ENCODE measurements at regions not wholly inside any gene's neighbourhood (a gene's known extent, or its start where the extent isn't known, plus 50 kb on each side); places are given as distances from the start of the nearest gene placed in this dataset.
"Not testable (repeated sequence)": the region's sequence is repeated elsewhere in the genome, so short reads cannot be mapped to it uniquely, and the experiment has no call there.

DNA sequence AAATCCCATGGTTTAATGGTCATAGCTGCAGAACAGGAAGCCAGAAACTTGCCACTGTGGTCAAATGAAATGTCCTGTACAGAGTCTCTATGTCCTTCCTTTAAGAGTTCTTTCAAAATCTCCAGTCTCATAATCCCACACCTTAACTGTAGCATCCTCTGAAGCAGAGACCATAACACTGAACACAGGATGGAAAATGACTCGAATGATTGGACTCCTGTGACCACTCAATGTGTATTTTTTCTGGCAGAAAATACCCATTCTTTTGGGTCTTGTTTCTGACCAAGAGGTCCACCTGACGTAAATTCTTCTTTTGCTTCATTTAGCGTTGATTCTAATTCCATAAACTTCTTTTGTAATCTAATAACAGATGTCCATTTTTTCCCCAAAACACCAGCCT is 181.4 kb upstream of the PLGLB2 start:
- not testable (repeated sequence) for DNase-seq (ENCODE audit: low read depth in 1 of 2, low spot score in 1 of 2); H3K27ac ChIP-seq; H3K27me3 ChIP-seq; H3K36me3 ChIP-seq; H3K4me1 ChIP-seq (ENCODE audit: low read depth); H3K4me3 ChIP-seq; H3K9me3 ChIP-seq (ENCODE audit: low read depth)

DNA sequence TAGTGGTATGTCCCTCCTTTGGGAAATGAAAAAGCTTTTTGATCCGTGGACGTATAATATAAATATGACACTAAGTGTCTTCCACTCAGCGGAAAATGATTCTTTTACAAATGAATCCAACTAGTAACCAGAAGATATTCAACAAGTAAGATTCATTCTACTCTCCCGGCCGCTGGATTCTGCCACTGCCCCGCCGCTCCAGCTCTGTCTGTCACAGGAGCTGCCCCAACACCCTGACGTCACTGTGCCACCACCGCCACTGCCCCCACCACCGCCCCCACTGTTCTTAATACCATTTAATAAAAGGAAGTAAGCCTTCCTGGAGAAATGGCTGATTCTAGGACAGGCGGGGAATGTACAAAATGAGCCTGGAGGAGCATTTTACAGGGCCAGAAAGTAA is 180.8 kb upstream of the PLGLB2 start:
- H3K9me3 ChIP-seq (ENCODE audit: low read depth); H3K4me1 ChIP-seq (ENCODE audit: low read depth); H3K4me3 ChIP-seq; H3K36me3 ChIP-seq; H3K27ac ChIP-seq; DNase-seq (ENCODE audit: low read depth in 1 of 2, low spot score in 1 of 2); H3K27me3 ChIP-seq: not testable (repeated sequence)

DNA sequence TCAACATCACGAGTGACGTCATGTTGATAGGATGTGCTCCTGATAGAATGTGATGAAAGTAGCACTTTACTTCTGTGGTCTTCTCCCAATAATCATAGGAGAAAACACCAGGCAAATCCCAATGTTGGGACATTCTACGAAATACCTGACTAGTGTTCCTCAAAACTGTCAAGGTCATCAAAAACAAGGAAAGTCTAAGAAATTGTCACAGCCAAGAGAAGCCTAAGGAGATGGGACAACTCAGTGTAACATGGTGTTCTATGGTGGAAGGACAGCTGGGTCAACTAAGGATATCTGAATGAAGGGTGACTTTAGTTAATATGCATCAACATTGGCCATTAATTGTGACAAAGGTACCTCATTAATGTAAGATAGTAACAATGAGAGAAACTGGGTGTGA is 180.0 kb upstream of the PLGLB2 start:
- not testable (repeated sequence) for H3K36me3 ChIP-seq; H3K27ac ChIP-seq; H3K4me3 ChIP-seq; H3K9me3 ChIP-seq (ENCODE audit: low read depth); H3K27me3 ChIP-seq; H3K4me1 ChIP-seq (ENCODE audit: low read depth); DNase-seq (ENCODE audit: low read depth in 1 of 2, low spot score in 1 of 2)

DNA sequence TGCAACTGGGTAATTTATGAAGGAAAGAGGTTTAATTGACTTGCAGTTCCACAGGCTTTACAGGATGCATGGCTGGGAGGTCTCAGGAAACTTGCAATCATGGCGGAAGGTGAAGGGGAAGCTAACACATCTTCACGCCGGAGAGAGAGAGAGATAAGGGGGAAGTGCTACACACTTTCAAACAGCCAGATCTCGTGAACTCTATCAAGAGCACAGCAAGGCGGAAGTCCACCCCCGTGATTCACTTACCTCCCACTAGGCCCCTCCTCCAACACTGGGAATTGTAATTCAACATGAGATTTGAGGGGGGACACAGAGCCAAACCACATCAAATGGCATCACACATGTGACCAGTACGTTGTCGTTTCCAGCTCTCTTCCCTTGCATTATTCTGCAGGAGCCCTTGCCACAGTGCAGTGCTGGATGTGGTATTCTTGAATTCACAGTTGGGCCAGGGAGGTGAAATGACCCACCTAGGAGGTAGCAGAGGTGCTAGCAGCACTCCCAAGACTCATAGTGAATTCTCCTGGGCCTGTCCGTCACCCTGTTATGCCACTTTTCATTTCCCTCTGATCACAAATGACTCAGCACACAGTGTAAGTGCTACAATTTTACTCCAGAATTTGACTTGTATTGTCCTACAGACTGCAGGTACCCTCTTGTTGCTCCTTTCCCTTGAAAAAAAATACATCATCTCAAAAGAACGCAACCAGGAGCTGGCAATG is 179.2 kb upstream of the PLGLB2 start:
- not testable (repeated sequence) for H3K27ac ChIP-seq; H3K27me3 ChIP-seq; DNase-seq (ENCODE audit: low read depth in 1 of 2, low spot score in 1 of 2); H3K36me3 ChIP-seq; H3K9me3 ChIP-seq (ENCODE audit: low read depth); H3K4me1 ChIP-seq (ENCODE audit: low read depth); H3K4me3 ChIP-seq

- H3K27ac ChIP-seq; H3K36me3 ChIP-seq; H3K4me3 ChIP-seq; H3K27me3 ChIP-seq; H3K4me1 ChIP-seq (ENCODE audit: low read depth); DNase-seq (ENCODE audit: low read depth in 1 of 2, low spot score in 1 of 2); H3K9me3 ChIP-seq (ENCODE audit: low read depth): not testable (repeated sequence)
Measured at GRCh38 chr2:87569689-87570397, 178.0 kb upstream of the PLGLB2 start.

GRCh38 chr2:87571889-87572465 is 175.9 kb upstream of the PLGLB2 start:
- H3K27me3 ChIP-seq; H3K36me3 ChIP-seq; H3K9me3 ChIP-seq (ENCODE audit: low read depth); DNase-seq (ENCODE audit: low read depth in 1 of 2, low spot score in 1 of 2); H3K27ac ChIP-seq; H3K4me3 ChIP-seq; H3K4me1 ChIP-seq (ENCODE audit: low read depth): not testable (repeated sequence)

DNA sequence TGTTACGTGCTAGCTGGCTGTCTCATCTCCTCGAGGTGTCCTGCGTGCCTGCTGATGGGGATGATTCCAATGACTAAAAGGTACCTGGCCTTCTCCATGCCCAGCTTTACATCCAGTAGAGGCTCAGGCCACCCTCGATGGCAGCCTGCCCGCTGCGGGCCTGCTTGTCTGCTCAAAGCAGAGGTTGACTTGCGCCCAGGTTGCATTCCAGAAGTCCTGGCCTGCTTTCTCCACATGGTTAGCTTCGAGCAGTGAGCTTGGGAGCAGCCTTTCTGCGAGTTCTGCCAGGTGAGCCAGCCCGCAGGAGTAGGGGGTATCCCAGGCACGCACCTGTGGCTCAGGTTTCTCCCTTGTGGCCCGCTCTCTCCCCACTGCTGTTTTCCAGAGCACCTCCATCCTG is 175.0 kb upstream of the PLGLB2 start:
- not testable (repeated sequence) for H3K36me3 ChIP-seq; H3K9me3 ChIP-seq (ENCODE audit: low read depth); DNase-seq (ENCODE audit: low read depth in 1 of 2, low spot score in 1 of 2); H3K4me3 ChIP-seq; H3K27me3 ChIP-seq; H3K4me1 ChIP-seq (ENCODE audit: low read depth)
- H3K27ac ChIP-seq = peak overlapping the region; percentile 84

GRCh38 chr2:87573386-87574192 is 174.3 kb upstream of the PLGLB2 start:
- DNase-seq (ENCODE audit: low read depth in 1 of 2, low spot score in 1 of 2) = peak in 1 of 2 donors; percentile 14
- H3K4me3 ChIP-seq; H3K9me3 ChIP-seq (ENCODE audit: low read depth); H3K27me3 ChIP-seq; H3K36me3 ChIP-seq; H3K4me1 ChIP-seq (ENCODE audit: low read depth): not testable (repeated sequence)
- peak overlapping the region; percentile 89 for H3K27ac ChIP-seq

GRCh38 chr2:87574193-87575119 is 173.4 kb upstream of the PLGLB2 start:
- not testable (repeated sequence) for H3K9me3 ChIP-seq (ENCODE audit: low read depth); H3K4me1 ChIP-seq (ENCODE audit: low read depth); H3K27me3 ChIP-seq; DNase-seq (ENCODE audit: low read depth in 1 of 2, low spot score in 1 of 2); H3K4me3 ChIP-seq; H3K36me3 ChIP-seq
- H3K27ac ChIP-seq = peak overlapping the region; percentile 89

- H3K9me3 ChIP-seq (ENCODE audit: low read depth); H3K36me3 ChIP-seq; DNase-seq (ENCODE audit: low read depth in 1 of 2, low spot score in 1 of 2); H3K4me3 ChIP-seq; H3K4me1 ChIP-seq (ENCODE audit: low read depth); H3K27me3 ChIP-seq: not testable (repeated sequence)
- peak overlapping the region; percentile 51 for H3K27ac ChIP-seq
Measured at GRCh38 chr2:87575138-87575537, 172.7 kb upstream of the PLGLB2 start.

GRCh38 chr2:87577358-87577757 is 170.5 kb upstream of the PLGLB2 start:
- not testable (repeated sequence) for DNase-seq (ENCODE audit: low read depth in 1 of 2, low spot score in 1 of 2); H3K27ac ChIP-seq; H3K4me1 ChIP-seq (ENCODE audit: low read depth); H3K4me3 ChIP-seq; H3K9me3 ChIP-seq (ENCODE audit: low read depth); H3K36me3 ChIP-seq; H3K27me3 ChIP-seq

- not testable (repeated sequence) for H3K9me3 ChIP-seq (ENCODE audit: low read depth); H3K36me3 ChIP-seq; H3K27me3 ChIP-seq; DNase-seq (ENCODE audit: low read depth in 1 of 2, low spot score in 1 of 2); H3K27ac ChIP-seq; H3K4me1 ChIP-seq (ENCODE audit: low read depth); H3K4me3 ChIP-seq
Measured at GRCh38 chr2:87582152-87582551, 165.7 kb upstream of the PLGLB2 start.

DNA sequence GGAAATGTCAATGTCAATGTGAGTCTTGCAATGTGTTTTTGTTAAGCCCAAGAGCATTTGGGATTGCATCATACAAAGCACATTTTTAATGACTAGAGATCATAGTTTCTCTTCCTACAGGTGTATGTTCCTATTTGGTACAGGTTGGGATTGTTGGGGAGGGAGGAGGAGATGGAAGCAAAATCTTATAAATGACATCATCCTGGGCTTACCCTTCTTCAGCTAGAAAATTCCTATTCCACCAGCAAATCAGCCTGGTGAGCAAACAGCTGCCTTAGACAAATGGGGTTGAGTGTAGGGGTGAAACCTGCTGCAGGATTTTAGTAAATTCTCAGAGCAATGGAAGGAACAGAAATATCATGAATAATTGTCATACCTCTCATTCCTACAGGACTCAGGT is 165.3 kb upstream of the PLGLB2 start:
- not testable (repeated sequence) for H3K4me3 ChIP-seq; H3K36me3 ChIP-seq; H3K27me3 ChIP-seq; H3K27ac ChIP-seq; DNase-seq (ENCODE audit: low read depth in 1 of 2, low spot score in 1 of 2); H3K9me3 ChIP-seq (ENCODE audit: low read depth); H3K4me1 ChIP-seq (ENCODE audit: low read depth)
